ENCODE measurements at regions not wholly inside any gene's neighbourhood (a gene's known extent, or its start where the extent isn't known, plus 50 kb on each side); places are given as distances from the start of the nearest gene placed in this dataset.

- TF ChIP-seq POLR2A (IDR thresholded peaks at IDR 0.05) (no peak), CTCF (IDR thresholded peaks at IDR 0.05) (no peak)
Observed at GRCh38 chr4:174084542-174084941, 198.9 kb downstream of the FBXO8 start.

Measured in heart left ventricle (tissue), 13 donors.